ENCODE measurements at regions not wholly inside any gene's neighbourhood (a gene's known extent, or its start where the extent isn't known, plus 50 kb on each side); places are given as distances from the start of the nearest gene placed in this dataset.
A peak's percentile ranks its signal among the peaks of the same experiment; 100 is the strongest.

DNA sequence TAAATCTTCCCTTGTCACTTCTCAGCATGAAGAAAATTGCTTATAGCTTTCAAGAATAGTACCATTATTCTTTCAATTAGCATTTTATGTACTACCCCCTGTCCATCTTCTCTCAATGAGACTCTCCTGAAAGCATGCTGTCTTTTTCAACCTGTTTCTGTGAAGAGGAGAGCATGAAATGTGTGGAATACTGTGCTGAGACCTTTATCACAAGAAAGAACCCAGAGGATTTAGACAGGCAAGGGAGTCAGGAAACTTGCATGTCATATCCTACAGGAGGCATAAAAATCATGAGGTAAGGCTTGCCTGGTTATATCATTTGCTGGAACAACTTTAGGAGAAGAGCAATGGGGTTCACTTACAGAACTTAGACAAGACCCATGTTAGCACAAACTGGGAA lies 56.7 kb upstream of the LPAR1 start:
- TF ChIP-seq, protein P1, sequence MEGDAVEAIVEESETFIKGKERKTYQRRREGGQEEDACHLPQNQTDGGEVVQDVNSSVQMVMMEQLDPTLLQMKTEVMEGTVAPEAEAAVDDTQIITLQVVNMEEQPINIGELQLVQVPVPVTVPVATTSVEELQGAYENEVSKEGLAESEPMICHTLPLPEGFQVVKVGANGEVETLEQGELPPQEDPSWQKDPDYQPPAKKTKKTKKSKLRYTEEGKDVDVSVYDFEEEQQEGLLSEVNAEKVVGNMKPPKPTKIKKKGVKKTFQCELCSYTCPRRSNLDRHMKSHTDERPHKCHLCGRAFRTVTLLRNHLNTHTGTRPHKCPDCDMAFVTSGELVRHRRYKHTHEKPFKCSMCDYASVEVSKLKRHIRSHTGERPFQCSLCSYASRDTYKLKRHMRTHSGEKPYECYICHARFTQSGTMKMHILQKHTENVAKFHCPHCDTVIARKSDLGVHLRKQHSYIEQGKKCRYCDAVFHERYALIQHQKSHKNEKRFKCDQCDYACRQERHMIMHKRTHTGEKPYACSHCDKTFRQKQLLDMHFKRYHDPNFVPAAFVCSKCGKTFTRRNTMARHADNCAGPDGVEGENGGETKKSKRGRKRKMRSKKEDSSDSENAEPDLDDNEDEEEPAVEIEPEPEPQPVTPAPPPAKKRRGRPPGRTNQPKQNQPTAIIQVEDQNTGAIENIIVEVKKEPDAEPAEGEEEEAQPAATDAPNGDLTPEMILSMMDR (IDR thresholded peaks at IDR 0.05; ENCODE audit: poor library complexity, severe bottlenecking) = no peak
- TF ChIP-seq EZH2 (IDR thresholded peaks at IDR 0.05; ENCODE audit: borderline replicate concordance, insufficient read depth, low read length, poor library complexity, severe bottlenecking) = no peak
- TF ChIP-seq RAD21 (conservative IDR thresholded peaks at IDR 0.05) = no peak
- no peak for TF ChIP-seq TAF1 (IDR thresholded peaks at IDR 0.05; ENCODE audit: low read depth)
- peak; percentile 89 for TF ChIP-seq EP300 (conservative IDR thresholded peaks at IDR 0.05; ENCODE audit: poor library complexity, severe bottlenecking)

All from neural cell (in vitro differentiated cells).